ENCODE measurements at regions not wholly inside any gene's neighbourhood (a gene's known extent, or its start where the extent isn't known, plus 50 kb on each side); places are given as distances from the start of the nearest gene placed in this dataset.

DNA sequence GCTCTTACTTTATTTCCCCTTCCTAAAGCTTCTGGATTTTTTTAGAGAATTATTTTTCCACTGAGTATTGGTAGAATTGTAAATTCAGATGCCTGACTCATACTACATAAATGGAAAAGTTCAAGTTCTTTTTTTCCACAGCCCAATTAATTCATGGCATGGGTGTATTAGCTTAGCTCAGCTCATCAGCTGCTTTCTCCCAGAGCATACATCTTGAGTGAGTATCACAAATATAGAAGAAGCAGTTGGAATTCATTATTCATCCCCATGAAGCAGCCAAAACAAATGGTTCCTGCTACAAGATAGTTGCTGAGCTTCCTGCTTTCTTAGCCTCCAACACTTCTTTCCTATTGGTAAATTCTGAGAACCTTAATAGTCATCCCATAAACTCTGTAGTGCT is 105.1 kb downstream of the C12orf50 start:
- no TSS peak for BruUV-seq (replicated peaks)
- H3K27ac Mint-ChIP-seq (ENCODE audit: low read depth, unreplicated experiment): no peak overlapping the region
- H3K9me3 Mint-ChIP-seq (ENCODE audit: unreplicated experiment): no peaks in the 10 kb centered on the region
- H3K27me3 Mint-ChIP-seq (ENCODE audit: insufficient read depth, unreplicated experiment): no peaks in the 10 kb centered on the region
- intact Hi-C loops (cut with micrococcal nuclease): no loop called here
- H3K4me1 Mint-ChIP-seq (ENCODE audit: insufficient read depth, unreplicated experiment): no peaks in the 10 kb centered on the region
- no peak for DNase-seq (ENCODE audit: unreplicated experiment)
- H3K36me3 Mint-ChIP-seq (ENCODE audit: insufficient read depth, unreplicated experiment): no peaks in the 10 kb centered on the region
- ChIA-PET CTCF (interaction anchor here (0.7 kb wide), 1 partner anchor 33 kb away, joined by 3 read pairs; no protein-coding TSS in a partner anchor), POLR2A (no interaction called here)
- TF ChIP-seq, protein P1, sequence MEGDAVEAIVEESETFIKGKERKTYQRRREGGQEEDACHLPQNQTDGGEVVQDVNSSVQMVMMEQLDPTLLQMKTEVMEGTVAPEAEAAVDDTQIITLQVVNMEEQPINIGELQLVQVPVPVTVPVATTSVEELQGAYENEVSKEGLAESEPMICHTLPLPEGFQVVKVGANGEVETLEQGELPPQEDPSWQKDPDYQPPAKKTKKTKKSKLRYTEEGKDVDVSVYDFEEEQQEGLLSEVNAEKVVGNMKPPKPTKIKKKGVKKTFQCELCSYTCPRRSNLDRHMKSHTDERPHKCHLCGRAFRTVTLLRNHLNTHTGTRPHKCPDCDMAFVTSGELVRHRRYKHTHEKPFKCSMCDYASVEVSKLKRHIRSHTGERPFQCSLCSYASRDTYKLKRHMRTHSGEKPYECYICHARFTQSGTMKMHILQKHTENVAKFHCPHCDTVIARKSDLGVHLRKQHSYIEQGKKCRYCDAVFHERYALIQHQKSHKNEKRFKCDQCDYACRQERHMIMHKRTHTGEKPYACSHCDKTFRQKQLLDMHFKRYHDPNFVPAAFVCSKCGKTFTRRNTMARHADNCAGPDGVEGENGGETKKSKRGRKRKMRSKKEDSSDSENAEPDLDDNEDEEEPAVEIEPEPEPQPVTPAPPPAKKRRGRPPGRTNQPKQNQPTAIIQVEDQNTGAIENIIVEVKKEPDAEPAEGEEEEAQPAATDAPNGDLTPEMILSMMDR (IDR thresholded peaks at IDR 0.05; ENCODE audit: unreplicated experiment): no peak
- no peak overlapping the region for H3K4me3 Mint-ChIP-seq (ENCODE audit: unreplicated experiment)

GRCh38 chr12:87923361-87923760 is 105.8 kb downstream of the C12orf50 start:
- intact Hi-C loops (cut with micrococcal nuclease): no loop called here
- no peak overlapping the region for H3K4me3 Mint-ChIP-seq (ENCODE audit: unreplicated experiment)
- TF ChIP-seq, protein P1 (IDR thresholded peaks at IDR 0.05; ENCODE audit: unreplicated experiment): no peak
- CTCF ChIA-PET: no interaction called here
- H3K9me3 Mint-ChIP-seq (ENCODE audit: unreplicated experiment): no peaks in the 10 kb centered on the region
- POLR2A ChIA-PET: no interaction called here
- DNase-seq (ENCODE audit: unreplicated experiment): no peak
- H3K4me1 Mint-ChIP-seq (ENCODE audit: insufficient read depth, unreplicated experiment): no peaks in the 10 kb centered on the region
- no peaks in the 10 kb centered on the region for H3K27me3 Mint-ChIP-seq (ENCODE audit: insufficient read depth, unreplicated experiment)
- no TSS peak for BruUV-seq (replicated peaks)
- H3K27ac Mint-ChIP-seq (ENCODE audit: low read depth, unreplicated experiment): no peak overlapping the region
- H3K36me3 Mint-ChIP-seq (ENCODE audit: insufficient read depth, unreplicated experiment): no peaks in the 10 kb centered on the region

DNA sequence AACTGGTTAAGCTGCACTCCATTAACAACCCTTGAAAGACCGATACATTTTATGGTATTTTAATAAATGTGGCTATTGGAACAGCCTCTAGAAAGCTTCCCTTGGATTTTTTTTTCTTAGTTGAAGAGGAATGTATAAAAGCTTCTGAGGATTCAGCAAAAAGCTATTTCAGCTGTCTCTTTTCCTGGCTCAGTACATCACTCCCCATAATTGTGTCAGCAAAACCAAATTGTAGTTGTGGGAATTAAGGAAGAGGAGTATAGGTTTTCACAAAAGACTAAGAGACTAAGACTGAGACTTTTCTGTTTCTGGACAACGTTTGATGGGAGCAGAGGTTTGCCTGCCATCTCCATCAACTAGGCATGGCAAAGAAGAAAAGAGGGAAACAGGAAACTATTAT is 106.5 kb downstream of the C12orf50 start:
- no TSS peak for BruUV-seq (replicated peaks)
- H3K36me3 Mint-ChIP-seq (ENCODE audit: insufficient read depth, unreplicated experiment): no peaks in the 10 kb centered on the region
- H3K4me1 Mint-ChIP-seq (ENCODE audit: insufficient read depth, unreplicated experiment): no peaks in the 10 kb centered on the region
- no peaks in the 10 kb centered on the region for H3K9me3 Mint-ChIP-seq (ENCODE audit: unreplicated experiment)
- intact Hi-C loops (cut with micrococcal nuclease): no loop called here
- CTCF ChIA-PET: no interaction called here
- POLR2A ChIA-PET: no interaction called here
- no peak overlapping the region for H3K27ac Mint-ChIP-seq (ENCODE audit: low read depth, unreplicated experiment)
- DNase-seq (ENCODE audit: unreplicated experiment): no peak
- TF ChIP-seq, protein P1 (IDR thresholded peaks at IDR 0.05; ENCODE audit: unreplicated experiment): no peak
- no peak overlapping the region for H3K4me3 Mint-ChIP-seq (ENCODE audit: unreplicated experiment)
- H3K27me3 Mint-ChIP-seq (ENCODE audit: insufficient read depth, unreplicated experiment): no peaks in the 10 kb centered on the region

DNA sequence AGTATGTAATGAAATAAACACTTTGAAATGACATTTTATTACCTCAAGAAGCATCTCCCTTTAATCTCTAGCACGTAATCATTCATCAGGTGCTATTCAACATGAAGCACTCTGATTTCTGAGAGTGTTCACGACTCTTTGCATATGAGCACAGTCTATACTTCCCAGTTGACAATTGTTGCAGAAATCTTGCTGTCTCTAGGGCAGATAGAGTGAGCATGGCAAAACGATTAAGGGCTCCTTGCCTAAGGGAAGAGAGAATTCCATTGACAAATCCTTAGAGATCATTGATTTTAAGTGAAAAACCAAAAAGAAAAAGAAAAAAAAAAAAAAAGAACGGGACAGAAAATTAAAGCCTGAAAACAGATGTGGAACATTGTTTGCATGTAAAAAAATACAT is 107.6 kb downstream of the C12orf50 start:
- Mint-ChIP-seq H3K9me3 (ENCODE audit: unreplicated experiment) (no peaks in the 10 kb centered on the region), H3K27me3 (ENCODE audit: insufficient read depth, unreplicated experiment) (no peaks in the 10 kb centered on the region), H3K4me3 (ENCODE audit: unreplicated experiment) (no peak overlapping the region), H3K36me3 (ENCODE audit: insufficient read depth, unreplicated experiment) (no peaks in the 10 kb centered on the region), H3K27ac (ENCODE audit: low read depth, unreplicated experiment) (no peak overlapping the region), H3K4me1 (ENCODE audit: insufficient read depth, unreplicated experiment) (no peaks in the 10 kb centered on the region)
- no peak for DNase-seq (ENCODE audit: unreplicated experiment)
- TF ChIP-seq, protein P1 (IDR thresholded peaks at IDR 0.05; ENCODE audit: unreplicated experiment): no peak
- ChIA-PET CTCF (interaction anchor here (0.6 kb wide), 2 partner anchors 571 to 1944 kb away, joined by 3 read pairs; no protein-coding TSS in a partner anchor), POLR2A (no interaction called here)
- intact Hi-C loops (cut with micrococcal nuclease): no loop called here
- no TSS peak for BruUV-seq (replicated peaks)
